C4-2B (cell line): ENCODE measurements at regions not wholly inside any gene's neighbourhood (a gene's known extent, or its start where the extent isn't known, plus 50 kb on each side); places are given as distances from the start of the nearest gene placed in this dataset.

Experiments
- H3K27ac ChIP-seq: fragments of 450-650 bp; 2 replicates; pipeline ENCODE4 v1.5.1; 2017
- ZFX ChIP-seq: fragments of 450-650 bp; IDR thresholded peaks from 2 replicates; pipeline ENCODE4 v1.6.1; 2017
- TF ChIP-seq, protein P1 (sequence below): fragments of 450-650 bp; conservative IDR thresholded peaks from 2 replicates; pipeline ENCODE4 v1.5.1; 2017; ENCODE audit warnings: mild to moderate bottlenecking

DNA sequence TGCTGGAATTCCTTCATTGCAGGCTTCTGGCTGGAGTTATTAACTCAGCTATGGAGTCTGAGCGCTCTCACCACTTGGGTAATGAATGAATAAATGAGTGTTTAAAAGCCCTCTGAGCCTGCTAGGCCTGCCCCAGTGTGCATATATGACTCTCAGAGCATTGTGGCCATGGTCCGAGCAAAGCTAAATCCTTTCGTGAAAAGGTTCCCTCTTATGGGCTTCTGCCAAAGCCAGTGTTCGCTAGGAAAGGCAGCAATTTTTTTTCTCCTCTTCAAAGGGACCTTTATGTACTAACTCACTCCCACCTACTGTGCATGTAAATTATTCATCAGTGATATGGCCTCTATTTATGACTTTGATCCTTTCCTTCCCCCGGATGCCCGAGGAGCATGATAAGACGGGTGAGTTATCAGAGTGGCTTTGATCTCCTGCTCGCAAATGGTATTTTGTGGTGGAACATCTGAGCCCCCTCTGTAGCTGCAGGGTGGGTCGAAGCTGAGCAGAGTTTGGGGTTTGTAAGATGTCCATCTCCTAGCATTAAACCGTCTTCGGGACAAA is 88.6 kb downstream of the LINC00237 start:
- no peak for TF ChIP-seq ZFX
- TF ChIP-seq, protein P1, sequence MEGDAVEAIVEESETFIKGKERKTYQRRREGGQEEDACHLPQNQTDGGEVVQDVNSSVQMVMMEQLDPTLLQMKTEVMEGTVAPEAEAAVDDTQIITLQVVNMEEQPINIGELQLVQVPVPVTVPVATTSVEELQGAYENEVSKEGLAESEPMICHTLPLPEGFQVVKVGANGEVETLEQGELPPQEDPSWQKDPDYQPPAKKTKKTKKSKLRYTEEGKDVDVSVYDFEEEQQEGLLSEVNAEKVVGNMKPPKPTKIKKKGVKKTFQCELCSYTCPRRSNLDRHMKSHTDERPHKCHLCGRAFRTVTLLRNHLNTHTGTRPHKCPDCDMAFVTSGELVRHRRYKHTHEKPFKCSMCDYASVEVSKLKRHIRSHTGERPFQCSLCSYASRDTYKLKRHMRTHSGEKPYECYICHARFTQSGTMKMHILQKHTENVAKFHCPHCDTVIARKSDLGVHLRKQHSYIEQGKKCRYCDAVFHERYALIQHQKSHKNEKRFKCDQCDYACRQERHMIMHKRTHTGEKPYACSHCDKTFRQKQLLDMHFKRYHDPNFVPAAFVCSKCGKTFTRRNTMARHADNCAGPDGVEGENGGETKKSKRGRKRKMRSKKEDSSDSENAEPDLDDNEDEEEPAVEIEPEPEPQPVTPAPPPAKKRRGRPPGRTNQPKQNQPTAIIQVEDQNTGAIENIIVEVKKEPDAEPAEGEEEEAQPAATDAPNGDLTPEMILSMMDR, result no peak
- H3K27ac ChIP-seq, result no peak overlapping the region

DNA sequence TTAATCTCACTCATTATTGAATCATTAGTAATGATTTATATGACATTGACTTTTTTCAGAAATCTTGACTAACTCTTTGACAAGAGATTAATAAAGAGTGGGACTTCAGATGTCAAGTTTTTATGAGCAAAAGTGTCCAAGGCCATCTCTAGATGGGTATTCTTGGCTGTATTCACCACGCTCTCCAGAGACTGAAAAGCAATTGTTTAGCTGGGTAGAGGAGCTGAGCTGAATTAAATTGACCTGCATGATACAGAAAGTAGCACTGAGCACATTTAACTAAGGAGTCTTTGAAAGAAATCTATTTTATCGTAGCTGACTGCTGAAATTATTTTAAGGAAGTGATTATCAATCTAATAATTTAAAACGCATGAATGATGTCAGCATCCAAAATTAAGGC is 89.4 kb downstream of the LINC00237 start:
- no peak for TF ChIP-seq ZFX
- TF ChIP-seq, protein P1, result no peak
- no peak overlapping the region for H3K27ac ChIP-seq

DNA sequence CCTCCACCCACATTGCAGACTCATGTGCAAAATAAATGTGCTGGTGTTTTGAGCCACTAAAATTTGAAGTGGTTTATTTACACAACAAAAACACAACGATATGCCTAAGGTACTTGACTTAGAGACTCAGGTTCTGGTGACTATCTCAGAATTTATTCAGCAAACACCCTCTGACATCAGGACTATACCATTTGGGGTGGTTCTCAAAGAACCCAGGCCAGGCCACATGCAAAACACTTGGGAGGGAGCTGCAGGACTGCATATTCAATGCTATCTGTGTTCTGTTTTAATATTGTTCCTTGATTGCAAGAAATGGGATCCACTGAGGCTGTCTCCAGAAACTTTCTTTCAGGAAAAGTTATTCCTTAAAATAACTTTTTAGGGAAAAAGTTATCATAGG is 91.6 kb downstream of the LINC00237 start:
- TF ChIP-seq, protein P1, result no peak
- no peak for TF ChIP-seq ZFX
- H3K27ac ChIP-seq, result no peak overlapping the region

DNA sequence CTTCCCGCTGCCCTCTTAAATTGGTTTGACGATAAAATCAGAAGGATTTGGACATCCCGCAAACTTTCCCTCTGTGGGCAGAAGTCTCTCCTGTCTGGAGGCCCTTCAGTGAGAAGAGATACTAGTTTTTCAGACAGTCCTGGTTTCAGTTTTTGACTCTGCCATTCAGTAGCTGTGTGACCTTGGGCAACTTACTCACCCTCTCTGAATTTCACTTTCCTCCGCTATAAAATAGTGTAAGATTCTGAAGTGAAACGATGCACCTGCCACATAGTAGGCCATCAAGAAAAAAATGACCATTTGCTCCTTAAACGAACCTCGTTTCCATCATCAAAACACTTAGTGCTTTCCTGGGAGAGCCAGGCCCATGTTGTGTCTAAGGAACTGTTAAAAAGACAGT is 97.2 kb downstream of the LINC00237 start:
- TF ChIP-seq ZFX, result no peak
- TF ChIP-seq, protein P1, result no peak
- H3K27ac ChIP-seq, result no peak overlapping the region

DNA sequence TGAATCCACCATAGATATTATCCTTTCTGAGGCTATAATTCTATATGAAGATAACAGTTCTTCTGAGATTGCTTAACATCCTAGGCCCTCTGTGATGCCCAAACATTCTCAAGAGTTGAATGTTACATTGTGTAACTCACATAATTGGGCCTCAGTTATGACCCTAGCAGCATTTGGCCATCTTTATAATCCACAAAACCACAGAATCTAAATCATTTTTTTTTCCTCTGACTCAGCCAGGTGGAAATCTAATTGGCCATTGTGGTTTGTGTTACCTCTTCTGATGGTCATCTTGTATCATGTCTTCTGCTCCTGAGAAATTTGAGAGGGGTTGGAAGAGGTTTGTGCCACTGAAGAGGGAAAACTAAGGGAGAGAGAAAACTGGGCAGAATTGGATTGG is 99.5 kb downstream of the LINC00237 start:
- TF ChIP-seq ZFX, result no peak
- TF ChIP-seq, protein P1, result no peak
- H3K27ac ChIP-seq, result no peak overlapping the region

DNA sequence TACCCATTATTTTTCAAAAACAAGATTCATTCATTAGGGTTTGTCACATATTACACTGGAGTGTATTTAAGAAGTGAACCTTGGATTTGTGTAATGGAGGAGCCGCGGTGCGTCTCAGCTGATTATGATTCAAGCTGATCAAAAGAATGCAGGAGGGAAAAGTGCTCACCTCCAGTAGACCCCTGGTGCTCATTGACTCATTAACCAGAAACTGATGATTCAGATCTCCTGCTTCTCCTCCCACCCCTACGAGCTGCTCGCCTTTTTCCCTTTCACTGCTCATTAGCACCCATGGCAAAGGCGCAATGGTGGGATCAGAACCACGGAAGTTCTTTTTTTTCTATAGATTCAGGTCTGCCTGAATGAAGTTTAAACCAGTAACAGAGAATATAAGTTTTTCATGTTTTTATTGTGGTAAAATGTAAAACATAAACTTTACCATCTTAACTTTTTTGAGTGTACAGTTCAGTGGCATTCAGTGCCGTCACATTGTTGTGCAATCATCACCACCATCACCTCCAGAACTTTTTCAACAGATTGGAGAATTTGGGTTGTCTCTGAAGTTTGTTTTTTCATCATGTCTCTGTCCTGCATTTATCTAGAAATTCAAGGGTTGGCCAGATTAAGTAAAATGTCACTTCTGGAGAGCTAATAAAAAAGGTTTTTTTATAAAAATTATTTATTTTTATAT is 101.6 kb downstream of the LINC00237 start:
- TF ChIP-seq, protein P1, result no peak
- no peak for TF ChIP-seq ZFX

DNA sequence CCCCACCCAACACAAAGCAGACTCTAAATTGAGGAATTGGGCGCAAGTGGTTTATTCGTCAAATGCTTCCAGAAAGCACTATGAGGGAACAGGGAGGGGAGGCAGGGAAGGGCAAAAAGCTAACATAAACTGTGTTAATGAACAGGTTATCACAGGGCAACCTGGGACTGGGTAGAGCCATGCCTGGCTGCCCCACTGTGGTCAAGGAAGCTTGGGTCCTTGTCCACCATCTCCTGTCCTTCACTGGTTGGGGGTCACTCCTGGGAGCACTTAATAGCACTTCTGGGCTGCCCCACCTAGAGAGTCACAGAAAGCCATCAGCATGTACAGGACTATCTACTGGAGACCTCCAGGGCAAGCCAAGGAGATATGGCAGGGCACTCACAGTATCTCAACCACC is 102.3 kb downstream of the LINC00237 start:
- TF ChIP-seq, protein P1, result no peak
- TF ChIP-seq ZFX, result no peak

More for the DNA sequence above, 101.6 kb downstream of the LINC00237 start:
- no peak overlapping the region for H3K27ac ChIP-seq

More for the DNA sequence above, 102.3 kb downstream of the LINC00237 start:
- no peak overlapping the region for H3K27ac ChIP-seq
